Lung (tissue), 11 donors: ENCODE measurements at regions not wholly inside any gene's neighbourhood (a gene's known extent, or its start where the extent isn't known, plus 50 kb on each side); places are given as distances from the start of the nearest gene placed in this dataset.
A peak's percentile ranks its signal among the peaks of the same experiment; 100 is the strongest.

Source experiments
- ATAC-seq: fragments of 200-7000 bp; cut with Tn5 transposase; one replicate; pipeline ENCODE4 v1.9.1; 2020; ENCODE audit warnings: moderate number of reproducible peaks; ENCODE audit not compliant: insufficient read depth, low FRiP score
- DNase-seq, 3 donors: peaks; one replicate each; pipeline ENCODE4 v3.0.0-alpha.2; 2013 to 2017
- H3K27ac ChIP-seq, 2 donors: one replicate each; pipeline ENCODE4 v1.5.1; 2013; ENCODE audit warnings: mild to moderate bottlenecking in 2 of 2, moderate library complexity in 2 of 2, control low read depth in 1 of 2, inconsistent platforms in 1 of 2, low read depth in 1 of 2, low read length in 1 of 2
- H3K27me3 ChIP-seq, 3 donors: one replicate each; pipeline ENCODE4 v1.5.1; 2013; ENCODE audit warnings: low read length in 2 of 3; ENCODE audit not compliant: control insufficient read depth in 3 of 3, insufficient read depth in 3 of 3
- H3K36me3 ChIP-seq, 4 donors: one replicate each; pipeline ENCODE4 v1.5.1; 2013; ENCODE audit warnings: low read length in 4 of 4, mild to moderate bottlenecking in 1 of 4, moderate library complexity in 1 of 4; ENCODE audit not compliant: control insufficient read depth in 4 of 4, insufficient read depth in 4 of 4
- H3K4me1 ChIP-seq, 5 donors: one replicate each; pipeline ENCODE4 v1.5.1; 2013; ENCODE audit warnings: low read length in 5 of 5, mild to moderate bottlenecking in 2 of 5, moderate library complexity in 1 of 5; ENCODE audit not compliant: control insufficient read depth in 5 of 5, insufficient read depth in 5 of 5
- H3K4me3 ChIP-seq: one replicate; pipeline ENCODE4 v1.5.1; 2013; ENCODE audit warnings: mild to moderate bottlenecking, control low read depth, moderate library complexity
- H3K9ac ChIP-seq, 2 donors: one replicate each; pipeline ENCODE4 v1.5.1; 2013; ENCODE audit warnings: low read length in 2 of 2, control low read depth in 1 of 2; ENCODE audit not compliant: insufficient read depth in 1 of 2
- H3K9me3 ChIP-seq, 4 donors: one replicate each; pipeline ENCODE4 v1.5.1; 2013; ENCODE audit warnings: low read length in 3 of 4, mild to moderate bottlenecking in 1 of 4, moderate library complexity in 1 of 4; ENCODE audit not compliant: control insufficient read depth in 4 of 4, insufficient read depth in 3 of 4
- WGBS, 2 donors: extraction: QIAGEN DNeasy Blood & Tissue Kit; methylation state at CpG; one replicate each; pipeline ENCODE4 v1.1.7; 2013; 5-methylcytosine and 5-hydroxymethylcytosine counted together
- TF ChIP-seq, protein P1 (sequence below): IDR thresholded peaks from 2 replicates; pipeline ENCODE4 v1.5.1; 2012; ENCODE audit warnings: mild to moderate bottlenecking; ENCODE audit errors: control extremely low read depth, extremely low read depth
- donor health status: control.
- donor health status: control.
- donor health status: Bipolar disorder and iron deficiency.
- donor health status: healthy.
- donor health status: DM: yes; HTN: yes; CAD: no.

DNA sequence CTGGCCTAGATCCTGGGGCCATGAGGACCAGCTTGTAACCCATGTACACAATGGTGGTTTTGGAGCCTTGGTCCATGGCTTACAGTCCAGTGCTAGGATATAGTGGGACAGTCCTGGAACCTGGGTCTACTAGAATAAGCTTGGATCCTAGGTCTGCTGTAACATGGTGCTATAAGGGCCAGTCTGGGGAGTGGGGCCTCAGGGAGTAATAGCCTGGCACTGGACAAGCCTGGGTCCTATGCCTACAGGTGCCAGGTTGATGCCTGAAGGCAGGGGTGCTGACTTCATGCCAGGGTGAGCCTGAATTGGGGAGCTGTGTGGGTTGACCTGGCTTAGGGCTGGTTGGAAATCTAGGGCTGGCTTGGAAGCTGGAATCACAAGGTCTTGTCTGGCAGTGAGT, 756.3 kb upstream of the ADGRL3 start:
- Histone ChIP-seq H3K4me3 (no peak overlapping the region), H3K27me3 (no peaks in the 10 kb centered on the region), H3K9ac (no peak overlapping the region), H3K36me3 (no peaks in the 10 kb centered on the region), H3K27ac (no peak overlapping the region), H3K9me3 (peaks cover 0 to 6% (median 0%) of the 10 kb centered on the region in 4 donors), H3K4me1 (no peaks in the 10 kb centered on the region)
- DNase-seq (no peak), ATAC-seq (no peak)
- TF ChIP-seq, protein P1, sequence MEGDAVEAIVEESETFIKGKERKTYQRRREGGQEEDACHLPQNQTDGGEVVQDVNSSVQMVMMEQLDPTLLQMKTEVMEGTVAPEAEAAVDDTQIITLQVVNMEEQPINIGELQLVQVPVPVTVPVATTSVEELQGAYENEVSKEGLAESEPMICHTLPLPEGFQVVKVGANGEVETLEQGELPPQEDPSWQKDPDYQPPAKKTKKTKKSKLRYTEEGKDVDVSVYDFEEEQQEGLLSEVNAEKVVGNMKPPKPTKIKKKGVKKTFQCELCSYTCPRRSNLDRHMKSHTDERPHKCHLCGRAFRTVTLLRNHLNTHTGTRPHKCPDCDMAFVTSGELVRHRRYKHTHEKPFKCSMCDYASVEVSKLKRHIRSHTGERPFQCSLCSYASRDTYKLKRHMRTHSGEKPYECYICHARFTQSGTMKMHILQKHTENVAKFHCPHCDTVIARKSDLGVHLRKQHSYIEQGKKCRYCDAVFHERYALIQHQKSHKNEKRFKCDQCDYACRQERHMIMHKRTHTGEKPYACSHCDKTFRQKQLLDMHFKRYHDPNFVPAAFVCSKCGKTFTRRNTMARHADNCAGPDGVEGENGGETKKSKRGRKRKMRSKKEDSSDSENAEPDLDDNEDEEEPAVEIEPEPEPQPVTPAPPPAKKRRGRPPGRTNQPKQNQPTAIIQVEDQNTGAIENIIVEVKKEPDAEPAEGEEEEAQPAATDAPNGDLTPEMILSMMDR: no peak

DNA sequence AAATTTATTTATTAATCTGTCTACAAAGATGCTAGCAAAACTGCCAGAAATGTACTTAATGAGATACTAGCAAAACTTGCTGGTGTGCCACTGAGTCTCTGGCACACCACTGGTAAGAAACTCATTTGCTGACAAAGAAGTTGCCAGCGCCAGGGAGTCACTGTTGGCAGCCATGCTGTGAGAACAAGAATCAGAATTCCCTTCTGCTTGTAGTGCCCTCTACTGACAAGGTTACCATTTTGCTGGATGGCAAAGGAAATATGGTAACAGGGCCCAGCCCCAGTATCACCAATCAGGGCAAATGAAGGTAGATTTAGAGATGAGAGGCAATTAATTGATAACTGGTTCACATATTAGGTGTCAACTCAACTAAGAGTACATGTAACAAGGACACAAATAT, 750.1 kb upstream of the ADGRL3 start:
- TF ChIP-seq, protein P1: no peak
- no peak for ATAC-seq
- no peak overlapping the region for H3K27ac ChIP-seq
- no peaks in the 10 kb centered on the region for H3K27me3 ChIP-seq
- no peaks in the 10 kb centered on the region for H3K36me3 ChIP-seq
- 92 to 96% methylated on average over 1 of the region's 1 CpG for WGBS, 2 donors
- no peak overlapping the region for H3K9ac ChIP-seq
- peaks cover 0 to 3% (median 1%) of the 10 kb centered on the region in 4 donors for H3K9me3 ChIP-seq
- DNase-seq: no peak
- no peak overlapping the region for H3K4me3 ChIP-seq
- no peaks in the 10 kb centered on the region for H3K4me1 ChIP-seq

GRCh38 chr4:60452266-60452665, 747.9 kb upstream of the ADGRL3 start:
- no peak for ATAC-seq
- TF ChIP-seq, protein P1: no peak
- H3K27ac ChIP-seq: no peak overlapping the region
- peaks cover 0 to 3% (median 1%) of the 10 kb centered on the region in 4 donors for H3K9me3 ChIP-seq
- no peak overlapping the region for H3K9ac ChIP-seq
- no peaks in the 10 kb centered on the region for H3K36me3 ChIP-seq
- peak in 2 of 3 donors; percentile 19 to 29 for DNase-seq
- no peaks in the 10 kb centered on the region for H3K4me1 ChIP-seq
- H3K4me3 ChIP-seq: no peak overlapping the region
- H3K27me3 ChIP-seq: no peaks in the 10 kb centered on the region

DNA sequence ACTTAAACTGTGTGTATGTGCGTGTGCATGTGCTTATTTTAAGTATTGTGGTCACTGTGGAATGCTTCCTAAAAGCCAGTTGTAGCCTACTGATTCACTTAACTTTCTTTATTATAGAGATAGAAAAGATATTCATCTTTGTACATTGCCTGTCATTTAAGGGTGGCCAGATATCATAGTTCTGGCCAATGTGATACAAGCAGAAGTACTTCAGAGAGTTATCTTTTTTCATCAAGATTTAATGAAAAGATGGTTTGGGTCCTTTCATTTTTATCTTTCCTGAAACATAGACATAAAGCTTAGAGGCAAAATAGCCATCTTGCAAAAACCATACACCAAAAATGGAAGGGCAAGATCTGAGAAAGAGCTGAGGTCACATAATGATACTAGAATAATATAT, 744.7 kb upstream of the ADGRL3 start:
- no peak for ATAC-seq
- Histone ChIP-seq H3K4me3 (no peak overlapping the region), H3K4me1 (no peaks in the 10 kb centered on the region), H3K27ac (no peak overlapping the region), H3K27me3 (no peaks in the 10 kb centered on the region), H3K9ac (no peak overlapping the region), H3K9me3 (peaks cover 0 to 3% (median 1%) of the 10 kb centered on the region in 4 donors), H3K36me3 (no peaks in the 10 kb centered on the region)
- no peak for DNase-seq
- TF ChIP-seq, protein P1: no peak
- 88 to 91% methylated on average over 1 of the region's 1 CpG for WGBS, 2 donors
